ENCODE measurements at regions not wholly inside any gene's neighbourhood (a gene's known extent, or its start where the extent isn't known, plus 50 kb on each side); places are given as distances from the start of the nearest gene placed in this dataset.

DNA sequence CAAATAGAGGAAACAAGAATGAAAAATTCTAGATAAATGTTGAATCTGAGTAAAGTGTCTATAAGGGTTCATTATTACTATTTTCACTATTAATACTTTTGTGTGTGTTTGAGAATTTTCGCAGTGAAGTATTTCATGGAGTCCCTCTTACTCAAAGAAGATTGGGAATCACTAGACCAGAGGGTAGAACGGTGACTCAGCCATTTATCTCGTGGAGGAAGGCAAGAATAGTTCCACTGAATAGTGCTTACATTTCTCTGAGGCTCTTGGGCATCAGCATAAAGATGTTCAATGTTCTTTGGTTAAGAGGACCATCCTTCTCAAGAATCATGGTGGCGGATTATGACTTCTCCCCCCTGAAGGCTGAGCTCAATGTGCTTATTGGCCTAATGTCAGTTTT lies 376.7 kb upstream of the ARID1B start:
- TF ChIP-seq, protein P1, sequence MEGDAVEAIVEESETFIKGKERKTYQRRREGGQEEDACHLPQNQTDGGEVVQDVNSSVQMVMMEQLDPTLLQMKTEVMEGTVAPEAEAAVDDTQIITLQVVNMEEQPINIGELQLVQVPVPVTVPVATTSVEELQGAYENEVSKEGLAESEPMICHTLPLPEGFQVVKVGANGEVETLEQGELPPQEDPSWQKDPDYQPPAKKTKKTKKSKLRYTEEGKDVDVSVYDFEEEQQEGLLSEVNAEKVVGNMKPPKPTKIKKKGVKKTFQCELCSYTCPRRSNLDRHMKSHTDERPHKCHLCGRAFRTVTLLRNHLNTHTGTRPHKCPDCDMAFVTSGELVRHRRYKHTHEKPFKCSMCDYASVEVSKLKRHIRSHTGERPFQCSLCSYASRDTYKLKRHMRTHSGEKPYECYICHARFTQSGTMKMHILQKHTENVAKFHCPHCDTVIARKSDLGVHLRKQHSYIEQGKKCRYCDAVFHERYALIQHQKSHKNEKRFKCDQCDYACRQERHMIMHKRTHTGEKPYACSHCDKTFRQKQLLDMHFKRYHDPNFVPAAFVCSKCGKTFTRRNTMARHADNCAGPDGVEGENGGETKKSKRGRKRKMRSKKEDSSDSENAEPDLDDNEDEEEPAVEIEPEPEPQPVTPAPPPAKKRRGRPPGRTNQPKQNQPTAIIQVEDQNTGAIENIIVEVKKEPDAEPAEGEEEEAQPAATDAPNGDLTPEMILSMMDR (IDR thresholded peaks at IDR 0.05), result no peak
- TF ChIP-seq MAFK (IDR thresholded peaks at IDR 0.05; ENCODE audit: partially characterized antibody), result no peak
- TF ChIP-seq NR3C1 (IDR thresholded peaks at IDR 0.05), result no peak
- TF ChIP-seq PHF8 (IDR thresholded peaks at IDR 0.05; ENCODE audit: borderline replicate concordance, low read depth), result no peak
- TF ChIP-seq RCOR1 (IDR thresholded peaks at IDR 0.05; ENCODE audit: low read depth, low read length), result no peak
- TF ChIP-seq, protein P2, sequence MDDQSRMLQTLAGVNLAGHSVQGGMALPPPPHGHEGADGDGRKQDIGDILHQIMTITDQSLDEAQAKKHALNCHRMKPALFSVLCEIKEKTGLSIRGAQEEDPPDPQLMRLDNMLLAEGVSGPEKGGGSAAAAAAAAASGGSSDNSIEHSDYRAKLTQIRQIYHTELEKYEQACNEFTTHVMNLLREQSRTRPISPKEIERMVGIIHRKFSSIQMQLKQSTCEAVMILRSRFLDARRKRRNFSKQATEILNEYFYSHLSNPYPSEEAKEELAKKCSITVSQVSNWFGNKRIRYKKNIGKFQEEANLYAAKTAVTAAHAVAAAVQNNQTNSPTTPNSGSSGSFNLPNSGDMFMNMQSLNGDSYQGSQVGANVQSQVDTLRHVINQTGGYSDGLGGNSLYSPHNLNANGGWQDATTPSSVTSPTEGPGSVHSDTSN (IDR thresholded peaks at IDR 0.05), result no peak
- TF ChIP-seq POLR2A (IDR thresholded peaks at IDR 0.05; ENCODE audit: low read length), result no peak
- TF ChIP-seq ZC3H11A (IDR thresholded peaks at IDR 0.05), result no peak
- TF ChIP-seq MAZ (IDR thresholded peaks at IDR 0.05; ENCODE audit: borderline replicate concordance, low read depth, low read length), result no peak
- TF ChIP-seq HOXB13 (CRISPR knock-in tag; IDR thresholded peaks at IDR 0.05; ENCODE audit: low read depth), result no peak
- TF ChIP-seq KDM1A (IDR thresholded peaks at IDR 0.05; ENCODE audit: low read depth), result no peak
- TF ChIP-seq CHD4 (IDR thresholded peaks at IDR 0.05; ENCODE audit: borderline replicate concordance), result no peak
- TF ChIP-seq JUN (IDR thresholded peaks at IDR 0.05), result no peak

Measured in A549 (cell line).